Endothelial cell (in vitro differentiated cells): ENCODE measurements at regions not wholly inside any gene's neighbourhood (a gene's known extent, or its start where the extent isn't known, plus 50 kb on each side); places are given as distances from the start of the nearest gene placed in this dataset.

ENCODE experiments used
- DNase-seq: peaks from one replicate; pipeline ENCODE4 v3.0.0; 2021; ENCODE audit warnings: low spot score
- H3K27ac Mint-ChIP-seq: one replicate; pipeline ENCODE4 v1.8.0; 2021; ENCODE audit warnings: mixed read lengths, inconsistent platforms; ENCODE audit not compliant: unreplicated experiment
- H3K27me3 Mint-ChIP-seq: one replicate; pipeline ENCODE4 v1.8.0; 2021; ENCODE audit warnings: mild to moderate bottlenecking, moderate library complexity, mixed read lengths, inconsistent platforms; ENCODE audit not compliant: unreplicated experiment
- H3K36me3 Mint-ChIP-seq: one replicate; pipeline ENCODE4 v1.8.0; 2021; ENCODE audit warnings: mild to moderate bottlenecking, low read depth, mixed read lengths, inconsistent platforms; ENCODE audit not compliant: unreplicated experiment
- H3K4me1 Mint-ChIP-seq: one replicate; pipeline ENCODE4 v1.8.0; 2021; ENCODE audit warnings: mild to moderate bottlenecking, mixed read lengths, inconsistent platforms; ENCODE audit not compliant: unreplicated experiment
- H3K4me3 Mint-ChIP-seq: one replicate; pipeline ENCODE4 v1.8.0; 2021; ENCODE audit warnings: mild to moderate bottlenecking, mixed read lengths, inconsistent platforms; ENCODE audit not compliant: unreplicated experiment
- H3K9me3 Mint-ChIP-seq: one replicate; pipeline ENCODE4 v1.8.0; 2021; ENCODE audit warnings: mixed read lengths, inconsistent platforms; ENCODE audit not compliant: unreplicated experiment
- TF ChIP-seq, protein P1 (sequence below): fragments of 200-600 bp; sonication (generic); IDR thresholded peaks from one replicate; pipeline ENCODE4 v1.5.0; 2021; ENCODE audit warnings: antibody characterized with exemption; ENCODE audit not compliant: unreplicated experiment

DNA sequence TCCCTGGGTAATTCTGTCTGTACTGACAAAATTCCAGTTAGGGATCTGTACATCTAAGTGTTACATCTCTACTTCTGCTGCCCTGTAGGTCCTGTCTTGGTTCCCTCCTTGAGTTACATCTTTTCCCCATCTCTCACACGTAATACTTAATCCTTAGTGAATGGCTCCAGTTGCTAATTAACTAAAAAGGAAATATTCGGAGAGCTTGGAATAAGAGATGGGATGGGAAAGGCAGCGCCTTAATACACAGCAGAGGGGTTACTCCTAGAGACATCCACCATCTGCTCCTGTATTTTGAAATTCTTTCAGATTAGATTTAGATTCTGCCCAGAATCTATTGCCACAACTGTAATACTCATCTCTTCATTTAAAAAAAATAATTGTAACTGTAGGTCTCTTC is 384.0 kb downstream of the SAMD5 start:
- peaks cover 9% of the 10 kb centered on the region for H3K4me1 Mint-ChIP-seq
- no peaks in the 10 kb centered on the region for H3K36me3 Mint-ChIP-seq
- peaks cover 4% of the 10 kb centered on the region for H3K9me3 Mint-ChIP-seq
- peaks cover 2% of the 10 kb centered on the region for H3K27me3 Mint-ChIP-seq
- TF ChIP-seq, protein P1, sequence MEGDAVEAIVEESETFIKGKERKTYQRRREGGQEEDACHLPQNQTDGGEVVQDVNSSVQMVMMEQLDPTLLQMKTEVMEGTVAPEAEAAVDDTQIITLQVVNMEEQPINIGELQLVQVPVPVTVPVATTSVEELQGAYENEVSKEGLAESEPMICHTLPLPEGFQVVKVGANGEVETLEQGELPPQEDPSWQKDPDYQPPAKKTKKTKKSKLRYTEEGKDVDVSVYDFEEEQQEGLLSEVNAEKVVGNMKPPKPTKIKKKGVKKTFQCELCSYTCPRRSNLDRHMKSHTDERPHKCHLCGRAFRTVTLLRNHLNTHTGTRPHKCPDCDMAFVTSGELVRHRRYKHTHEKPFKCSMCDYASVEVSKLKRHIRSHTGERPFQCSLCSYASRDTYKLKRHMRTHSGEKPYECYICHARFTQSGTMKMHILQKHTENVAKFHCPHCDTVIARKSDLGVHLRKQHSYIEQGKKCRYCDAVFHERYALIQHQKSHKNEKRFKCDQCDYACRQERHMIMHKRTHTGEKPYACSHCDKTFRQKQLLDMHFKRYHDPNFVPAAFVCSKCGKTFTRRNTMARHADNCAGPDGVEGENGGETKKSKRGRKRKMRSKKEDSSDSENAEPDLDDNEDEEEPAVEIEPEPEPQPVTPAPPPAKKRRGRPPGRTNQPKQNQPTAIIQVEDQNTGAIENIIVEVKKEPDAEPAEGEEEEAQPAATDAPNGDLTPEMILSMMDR: no peak
- DNase-seq: no peak
- no peak overlapping the region for H3K4me3 Mint-ChIP-seq
- no peak overlapping the region for H3K27ac Mint-ChIP-seq

DNA sequence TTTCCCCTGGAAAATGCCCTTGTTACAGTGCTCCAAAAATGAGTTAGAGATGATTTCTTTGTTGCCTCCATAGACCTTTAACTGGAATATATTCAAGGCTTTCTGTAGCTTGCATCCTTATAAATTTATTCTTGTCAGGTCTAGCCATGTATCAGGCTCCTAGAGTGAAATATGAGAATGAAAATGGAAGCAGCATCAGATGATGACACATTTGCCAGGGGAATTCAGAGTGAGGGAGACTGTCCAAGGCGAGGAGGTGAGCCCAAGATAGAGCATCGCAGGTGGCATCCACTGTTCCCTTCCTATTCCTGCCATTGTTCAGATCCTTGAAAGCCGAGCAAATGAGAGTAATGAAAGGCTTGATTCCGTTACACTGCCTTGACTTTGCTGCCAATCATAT is 386.8 kb downstream of the SAMD5 start:
- no peak for DNase-seq

DNA sequence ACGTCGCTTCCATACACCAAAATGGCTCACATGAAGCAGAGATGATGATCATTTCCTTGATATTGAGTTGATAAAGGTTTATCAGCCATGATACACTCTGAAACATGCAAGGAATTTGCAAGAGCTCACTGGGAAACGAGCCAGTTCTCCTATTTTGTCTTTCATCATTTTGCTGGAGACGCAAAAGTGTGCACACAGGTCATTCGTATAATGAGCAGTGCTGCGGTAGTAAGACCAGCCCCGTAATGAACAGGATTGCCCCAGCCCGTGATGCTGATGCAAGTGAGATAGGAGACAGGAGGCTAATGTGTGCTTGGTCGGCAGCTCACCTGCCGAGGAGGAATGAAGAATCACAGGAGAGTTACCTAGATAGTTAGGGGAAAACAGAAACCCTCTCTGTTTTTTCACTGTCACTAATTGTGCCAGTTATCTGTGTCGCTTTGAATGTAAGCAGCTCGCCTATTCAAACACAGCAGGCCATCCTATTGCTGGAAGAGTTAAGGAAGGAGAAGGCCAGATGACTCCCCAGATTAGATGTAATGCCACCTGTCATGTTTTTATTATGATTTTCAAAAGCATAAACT is 391.8 kb downstream of the SAMD5 start:
- H3K36me3 Mint-ChIP-seq: no peaks in the 10 kb centered on the region
- TF ChIP-seq, protein P1: no peak
- H3K9me3 Mint-ChIP-seq: no peaks in the 10 kb centered on the region
- peaks cover 4% of the 10 kb centered on the region for H3K4me1 Mint-ChIP-seq
- no peak for DNase-seq
- no peak overlapping the region for H3K4me3 Mint-ChIP-seq
- no peaks in the 10 kb centered on the region for H3K27me3 Mint-ChIP-seq
- no peak overlapping the region for H3K27ac Mint-ChIP-seq

More for the DNA sequence above, 386.8 kb downstream of the SAMD5 start:
- H3K27me3 Mint-ChIP-seq: peaks cover 2% of the 10 kb centered on the region
- no peaks in the 10 kb centered on the region for H3K9me3 Mint-ChIP-seq
- TF ChIP-seq, protein P1: no peak
- H3K4me3 Mint-ChIP-seq: no peak overlapping the region
- H3K27ac Mint-ChIP-seq: no peak overlapping the region
- no peaks in the 10 kb centered on the region for H3K36me3 Mint-ChIP-seq
- H3K4me1 Mint-ChIP-seq: peaks cover 6% of the 10 kb centered on the region

DNA sequence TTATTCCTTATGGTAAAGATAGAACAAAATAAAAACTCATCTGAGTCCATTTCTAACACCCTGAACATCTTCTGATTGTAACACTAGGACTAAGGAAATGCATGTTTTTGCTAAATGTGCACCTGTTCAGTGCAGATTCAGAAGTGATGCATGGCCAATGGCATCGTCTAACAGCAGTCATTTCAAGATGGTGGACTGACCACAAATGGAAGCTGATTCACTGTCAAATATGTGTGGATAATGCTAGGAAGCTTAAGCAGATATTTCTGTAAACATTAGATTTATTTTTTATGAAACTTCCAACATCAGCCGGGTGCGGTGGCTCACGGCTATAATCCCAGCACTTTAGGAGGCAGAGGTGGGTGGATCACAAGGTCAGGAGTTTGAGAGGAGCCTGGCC is 394.8 kb downstream of the SAMD5 start:
- Mint-ChIP-seq H3K9me3 (no peaks in the 10 kb centered on the region), H3K36me3 (no peaks in the 10 kb centered on the region), H3K27me3 (no peaks in the 10 kb centered on the region), H3K27ac (no peak overlapping the region), H3K4me3 (no peak overlapping the region), H3K4me1 (no peaks in the 10 kb centered on the region)
- TF ChIP-seq, protein P1: no peak
- no peak for DNase-seq

DNA sequence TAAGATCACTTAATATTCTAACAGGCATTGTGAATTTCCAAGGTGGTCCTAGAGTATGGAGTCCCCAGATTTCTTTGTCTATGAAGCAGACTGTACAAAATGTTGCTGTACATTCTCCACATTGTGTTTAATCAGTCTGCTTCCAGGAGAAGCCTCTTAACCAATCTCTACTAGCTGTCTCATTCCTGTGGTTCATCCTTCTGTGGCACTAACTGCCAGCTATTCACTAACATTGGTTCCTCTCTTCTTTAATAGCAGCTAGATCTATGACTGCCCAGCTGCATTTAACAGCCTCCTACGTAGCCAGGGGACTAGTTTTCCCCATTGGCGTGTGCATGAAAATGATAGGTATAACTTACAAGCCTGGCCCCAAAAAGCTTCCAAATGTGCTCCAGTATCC is 395.4 kb downstream of the SAMD5 start:
- H3K4me3 Mint-ChIP-seq: no peak overlapping the region
- H3K27me3 Mint-ChIP-seq: no peaks in the 10 kb centered on the region

More for the DNA sequence above, 395.4 kb downstream of the SAMD5 start:
- H3K9me3 Mint-ChIP-seq: no peaks in the 10 kb centered on the region
- TF ChIP-seq, protein P1: no peak
- H3K4me1 Mint-ChIP-seq: no peaks in the 10 kb centered on the region
- H3K27ac Mint-ChIP-seq: no peak overlapping the region
- no peaks in the 10 kb centered on the region for H3K36me3 Mint-ChIP-seq
- DNase-seq: no peak
